GM12878 (cell line): ENCODE measurements at regions not wholly inside any gene's neighbourhood (a gene's known extent, or its start where the extent isn't known, plus 50 kb on each side); places are given as distances from the start of the nearest gene placed in this dataset.

Experiments
- ATAC-seq: fragments of 200-7000 bp; cut with Tn5 transposase; 3 replicates; pipeline ENCODE4 v1.9.1; 2020; ENCODE audit warnings: mild to moderate bottlenecking, moderate library complexity
- BruUV-seq: library from RNA; stranded (reverse); fragments of 400-500 nt; replicated peaks from 2 replicates; lab custom pipeline; 2021; lab: Mats Ljungman, UMichigan
- CTCF ChIA-PET: fragments of 300-600 bp; sonication (Branson Sonifier 250); formaldehyde crosslinking; extraction: SDS; loops from one replicate; lab custom pipeline; 2021; ENCODE audit warnings: inconsistent platforms; lab: Yijun Ruan, JAX
- POLR2A ChIA-PET: fragments of 350-600 bp; formaldehyde crosslinking; extraction: SDS; loops from one replicate; lab custom pipeline; 2021; ENCODE audit warnings: inconsistent platforms; lab: Charles Lee
- RAD21 ChIA-PET: fragments of 300-600 bp; sonication (Branson Sonifier 250); formaldehyde crosslinking; loops from one replicate; lab custom pipeline; 2023; ENCODE audit warnings: antibody characterized with exemption; ENCODE audit not compliant: unreplicated experiment; lab: Charles Lee
- SMC1A ChIA-PET: fragments of 300-600 bp; sonication (Branson Sonifier 250); formaldehyde crosslinking; loops from one replicate; lab custom pipeline; 2023; ENCODE audit not compliant: unreplicated experiment, uncharacterized antibody; lab: Charles Lee
- DNase-seq: peaks from one replicate; pipeline ENCODE4 v3.0.0-alpha.2; 2011; ENCODE audit warnings: low read depth, low spot score
- FAIRE-seq: peaks from 3 replicates; lab custom pipeline; 2011; peaks lifted over from hg19 to GRCh38; lab: Jason Lieb, UNC
- H2AFZ ChIP-seq: 2 replicates; pipeline ENCODE4 v1.6.0; 2011; ENCODE audit warnings: low read depth, low read length, control low read depth; ENCODE audit not compliant: control insufficient read depth
- H3K27ac ChIP-seq: 2 replicates; pipeline ENCODE4 v1.5.1; 2011; ENCODE audit warnings: control low read depth; ENCODE audit not compliant: control insufficient read depth, insufficient read depth
- H3K27me3 ChIP-seq, 2 experiments: replicated peaks in 1 of 2; 2 replicates each; pipeline versions ENCODE4 v1.6.0 to v1.6.1; 2011; ENCODE audit warnings: low read length in 1 of 2; ENCODE audit not compliant: control insufficient read depth in 2 of 2, insufficient read depth in 2 of 2
- H3K36me3 ChIP-seq, 2 experiments: 2 replicates each; pipeline ENCODE4 v1.5.1; 2011; ENCODE audit warnings: low read length in 1 of 2; ENCODE audit not compliant: control insufficient read depth in 2 of 2, insufficient read depth in 2 of 2
- H3K4me1 ChIP-seq: 2 replicates; pipeline ENCODE4 v1.6.1; 2011; ENCODE audit warnings: mild to moderate bottlenecking, low read length, moderate library complexity, mixed read lengths; ENCODE audit not compliant: control insufficient read depth, insufficient read depth
- H3K4me2 ChIP-seq: 2 replicates; pipeline ENCODE4 v1.6.0; 2011; ENCODE audit warnings: control low read depth; ENCODE audit not compliant: control insufficient read depth, insufficient read depth
- H3K4me3 ChIP-seq: fragments of 200-600 bp; sonication (generic); 2 replicates; pipeline ENCODE4 v1.5.1; 2016
- H3K79me2 ChIP-seq: 2 replicates; pipeline ENCODE4 v1.6.0; 2011; ENCODE audit warnings: low read length; ENCODE audit not compliant: control insufficient read depth, insufficient read depth
- H3K9ac ChIP-seq: 2 replicates; pipeline ENCODE4 v1.8.0; 2011; ENCODE audit warnings: low read length, control low read depth, mixed read lengths; ENCODE audit not compliant: control insufficient read depth, insufficient read depth
- H3K9me3 ChIP-seq: replicated peaks from 3 replicates; pipeline ENCODE4 v1.5.1; 2011; ENCODE audit warnings: mild to moderate bottlenecking, low read length; ENCODE audit not compliant: control insufficient read depth, insufficient read depth
- H4K20me1 ChIP-seq: 2 replicates; pipeline ENCODE4 v1.6.0; 2011; ENCODE audit not compliant: control insufficient read depth, insufficient read depth
- ATF3 ChIP-seq: IDR thresholded peaks from 2 replicates; pipeline ENCODE4 v1.6.1; 2011; ENCODE audit warnings: low read depth, mild to moderate bottlenecking, low read length, moderate library complexity, borderline replicate concordance; ENCODE audit errors: extremely low read depth
- MAX ChIP-seq: IDR thresholded peaks from 2 replicates; pipeline ENCODE4 v1.6.1; 2012; ENCODE audit warnings: low read depth, low read length, improper control_type of control experiment
- POLR2A ChIP-seq: IDR thresholded peaks from 2 replicates; pipeline ENCODE4 v1.6.1; 2011; ENCODE audit warnings: low read depth, mild to moderate bottlenecking, low read length
- SUZ12 ChIP-seq: fragments of 200-600 bp; sonication (generic); IDR thresholded peaks from one replicate; pipeline ENCODE4 v1.6.1; 2018; ENCODE audit warnings: antibody characterized with exemption, mild to moderate bottlenecking; ENCODE audit not compliant: unreplicated experiment
- ZNF592 ChIP-seq: fragments of 450-650 bp; IDR thresholded peaks from 2 replicates; pipeline ENCODE4 v1.6.1; 2017; ENCODE audit warnings: mild to moderate bottlenecking, moderate library complexity
- ZNF622 ChIP-seq: fragments of 450-650 bp; IDR thresholded peaks from 2 replicates; pipeline ENCODE4 v1.6.1; 2017; ENCODE audit warnings: mild to moderate bottlenecking, inconsistent platforms
- ZNF687 ChIP-seq: fragments of 450-650 bp; IDR thresholded peaks from 2 replicates; pipeline ENCODE4 v1.6.1; 2017; ENCODE audit warnings: mild to moderate bottlenecking, moderate library complexity
- WGBS: methylation state at CpG from one replicate; pipeline ENCODE4 v1.1.6; 2016; ENCODE audit warnings: low lambda C conversion rate; ENCODE audit not compliant: insufficient replicate concordance, insufficient coverage; ENCODE audit errors: missing lambda C conversion rate; 5-methylcytosine and 5-hydroxymethylcytosine counted together
- in situ Hi-C: fragments of 300-500 bp; cut with MboI; formaldehyde crosslinking; loops from 9 replicates; pipeline ENCODE4 v1.14.3; 2018; ENCODE audit warnings: mixed read lengths
- intact Hi-C: fragments of 100-400 bp; cut with micrococcal nuclease; formaldehyde crosslinking; loops from one replicate; pipeline ENCODE4 v1.14.2; 2022; ENCODE audit not compliant: unreplicated experiment

GRCh38 chr4:135050086-135050717, 848.6 kb upstream of the PABPC4L start:
- RAD21 ChIA-PET, result no interaction called here
- Histone ChIP-seq H2AFZ (no peak overlapping the region), H3K4me3 (no peak overlapping the region), H3K4me2 (no peak overlapping the region), H3K9me3 (no peaks in the 10 kb centered on the region), H4K20me1 (no peaks in the 10 kb centered on the region), H3K79me2 (no peaks in the 10 kb centered on the region), H3K27me3 (no peaks in the 10 kb centered on the region), H3K36me3 (no peaks in the 10 kb centered on the region), H3K4me1 (no peaks in the 10 kb centered on the region), H3K9ac (no peak overlapping the region), H3K27ac (no peak overlapping the region)
- CTCF ChIA-PET, result no interaction called here
- TF ChIP-seq ZNF687 (no peak), SUZ12 (no peak), POLR2A (no peak), ZNF592 (no peak), ATF3 (no peak), MAX (no peak), ZNF622 (no peak)
- no TSS peak for BruUV-seq
- SMC1A ChIA-PET, result no interaction called here
- POLR2A ChIA-PET, result no interaction called here
- no peak for ATAC-seq
- in situ Hi-C loops (no loop called here), intact Hi-C loops (no loop called here)
- DNase-seq, result no peak
- WGBS, result 30% methylated on average over 7 of the region's 7 CpGs
- no peak for FAIRE-seq
